Gastrocnemius medialis (tissue), 4 donors: ENCODE measurements at regions not wholly inside any gene's neighbourhood (a gene's known extent, or its start where the extent isn't known, plus 50 kb on each side); places are given as distances from the start of the nearest gene placed in this dataset.
A peak's percentile ranks its signal among the peaks of the same experiment; 100 is the strongest.

Source experiments
- ATAC-seq, 2 donors: fragments of 150-250 bp; one replicate each; pipeline ENCODE4 v1.9.1; 2016
- DNase-seq, 2 donors: peaks; one replicate each; pipeline ENCODE4 v3.0.0-alpha.2; 2019
- H3K27ac ChIP-seq, 4 donors: fragments of 200-600 bp; sonication (generic); 1 replicate in 1 of 4; 2 replicates in 3 of 4; pipeline ENCODE4 v1.5.1; 2016 to 2018; ENCODE audit warnings: mild to moderate bottlenecking in 2 of 4, moderate library complexity in 1 of 4
- H3K27me3 ChIP-seq, 3 donors: fragments of 200-600 bp; sonication (generic) in 2 of 3; 1 replicate in 1 of 3; 2 replicates in 2 of 3; pipeline versions ENCODE4 v1.5.1 to v1.6.0; 2016 to 2019; ENCODE audit warnings: mild to moderate bottlenecking in 1 of 3, moderate library complexity in 1 of 3
- H3K36me3 ChIP-seq, 2 donors: fragments of 200-600 bp; sonication (generic) in 1 of 2; one replicate each; pipeline ENCODE4 v1.5.1; 2017 to 2018
- H3K4me1 ChIP-seq, 2 donors: fragments of 200-600 bp; sonication (generic) in 1 of 2; one replicate each; pipeline ENCODE4 v1.5.1; 2016 to 2017; ENCODE audit warnings: mild to moderate bottlenecking in 2 of 2
- H3K4me3 ChIP-seq, 4 donors: fragments of 200-600 bp; sonication (generic) in 3 of 4; 1 replicate in 1 of 4; 2 replicates in 3 of 4; pipeline ENCODE4 v1.5.1; 2016 to 2019; ENCODE audit warnings: mild to moderate bottlenecking in 2 of 4
- H3K9me3 ChIP-seq, 3 donors: fragments of 200-600 bp; sonication (generic) in 2 of 3; 1 replicate in 1 of 3; 2 replicates in 2 of 3; pipeline ENCODE4 v1.5.1; 2016 to 2019
- CTCF ChIP-seq, 5 experiments: fragments of 450-650 bp in 3 of 5; fragments of 200-600 bp in 2 of 5; sonication (generic) in 2 of 5; IDR thresholded peaks in 4 of 5; conservative IDR thresholded peaks in 1 of 5; 1 replicate in 4 of 5; 2 replicates in 1 of 5; pipeline ENCODE4 v1.5.1; 2016 to 2019; ENCODE audit warnings: antibody characterized with exemption in 5 of 5, mild to moderate bottlenecking in 3 of 5, moderate library complexity in 3 of 5
- POLR2A ChIP-seq, 2 donors: fragments of 450-650 bp; IDR thresholded peaks; one replicate each; pipeline ENCODE4 v1.6.1; 2017; ENCODE audit warnings: antibody characterized with exemption in 2 of 2, mild to moderate bottlenecking in 2 of 2, moderate library complexity in 2 of 2
- in situ Hi-C, 4 donors: fragments of 200-750 bp; cut with MboI; loops; one replicate each; pipeline versions ENCODE4 v1.15.0 to v1.8.0; 2017; ENCODE audit warnings: low sequenced_read_pairs in 4 of 4
- intact Hi-C: fragments of 100-400 bp; cut with DNase I; formaldehyde crosslinking; loops from one replicate; pipeline ENCODE4 v1.15.1; 2023; ENCODE audit warnings: low total_unique reads

GRCh38 chr2:59307196-59307595, 1066.1 kb upstream of the FANCL start:
- no peak overlapping the region for H3K27ac ChIP-seq
- H3K36me3 ChIP-seq, result no peaks in the 10 kb centered on the region
- ATAC-seq, result no peak
- in situ Hi-C loops (loop anchor here in 2 of 4 donors (10.0 to 25.0 kb wide), 2 partner anchors 1255 to 1278 kb away; partner anchors contain the start of gene BCL11A (in 1 of the 2)), intact Hi-C loops (no loop called here)
- H3K4me3 ChIP-seq, result no peak overlapping the region
- H3K27me3 ChIP-seq, result peaks cover 0 to 10% (median 4%) of the 10 kb centered on the region in 3 donors
- no peak for DNase-seq
- TF ChIP-seq CTCF (IDR thresholded peaks at IDR 0.05 in 4 of 5, conservative IDR thresholded peaks at IDR 0.05 in 1 of 5) (no peak), POLR2A (IDR thresholded peaks at IDR 0.05) (no peak)
- H3K9me3 ChIP-seq, result no peaks in the 10 kb centered on the region
- no peaks in the 10 kb centered on the region for H3K4me1 ChIP-seq

GRCh38 chr2:59303272-59303671, 1062.1 kb upstream of the FANCL start:
- in situ Hi-C loops, result loop anchor here in 2 of 4 donors (10.0 to 25.0 kb wide), 2 partner anchors 1259 to 1282 kb away; partner anchors contain the start of gene BCL11A (in 1 of the 2)

GRCh38 chr2:59302683-59303082, 1061.6 kb upstream of the FANCL start:
- no peaks in the 10 kb centered on the region for H3K4me1 ChIP-seq
- no peak overlapping the region for H3K27ac ChIP-seq
- no peak overlapping the region for H3K4me3 ChIP-seq
- H3K27me3 ChIP-seq, result no peaks in the 10 kb centered on the region
- TF ChIP-seq CTCF (IDR thresholded peaks at IDR 0.05 in 4 of 5, conservative IDR thresholded peaks at IDR 0.05 in 1 of 5) (no peak), POLR2A (IDR thresholded peaks at IDR 0.05) (no peak)
- DNase-seq (no peak), ATAC-seq (no peak)
- no peaks in the 10 kb centered on the region for H3K9me3 ChIP-seq
- intact Hi-C loops, result loop anchor here (5.0 kb wide), 1 partner anchor 1250 kb away; the partner anchor contains the start of gene BCL11A
- H3K36me3 ChIP-seq, result no peaks in the 10 kb centered on the region
- in situ Hi-C loops, result loop anchor here in 2 of 4 donors (10.0 to 25.0 kb wide), 2 partner anchors 1260 to 1282 kb away; partner anchors contain the start of gene BCL11A (in 1 of the 2)

More at GRCh38 chr2:59303272-59303671, 1062.1 kb upstream of the FANCL start:
- Histone ChIP-seq H3K27me3 (no peaks in the 10 kb centered on the region), H3K27ac (no peak overlapping the region), H3K36me3 (no peaks in the 10 kb centered on the region), H3K9me3 (no peaks in the 10 kb centered on the region), H3K4me3 (no peak overlapping the region), H3K4me1 (no peaks in the 10 kb centered on the region)
- intact Hi-C loops, result loop anchor here (5.0 kb wide), 1 partner anchor 1249 kb away; the partner anchor contains the start of gene BCL11A
- ATAC-seq (no peak), DNase-seq (no peak)
- no peak for TF ChIP-seq POLR2A (IDR thresholded peaks at IDR 0.05)

GRCh38 chr2:59301466-59302402, 1060.6 kb upstream of the FANCL start:
- in situ Hi-C loops (loop anchor here in 2 of 4 donors (10.0 to 25.0 kb wide), 2 partner anchors 1261 to 1283 kb away; partner anchors contain the start of gene BCL11A (in 1 of the 2)), intact Hi-C loops (loop anchor here (5.0 kb wide), 1 partner anchor 1251 kb away; the partner anchor contains the start of gene BCL11A)
- Histone ChIP-seq H3K4me3 (no peak overlapping the region), H3K27me3 (no peaks in the 10 kb centered on the region), H3K9me3 (no peaks in the 10 kb centered on the region), H3K27ac (no peak overlapping the region), H3K4me1 (no peaks in the 10 kb centered on the region), H3K36me3 (no peaks in the 10 kb centered on the region)
- DNase-seq, result peak in 1 of 2 donors; percentile 12
- TF ChIP-seq CTCF (IDR thresholded peaks at IDR 0.05 in 4 of 5, conservative IDR thresholded peaks at IDR 0.05 in 1 of 5) (peak in 2 of 5 experiments; percentile 48 to 61), POLR2A (IDR thresholded peaks at IDR 0.05) (no peak)
- peak; percentile 69 to 80 for ATAC-seq

- no peak for TF ChIP-seq CTCF (IDR thresholded peaks at IDR 0.05 in 4 of 5, conservative IDR thresholded peaks at IDR 0.05 in 1 of 5)
- no peak for TF ChIP-seq POLR2A (IDR thresholded peaks at IDR 0.05)
- Histone ChIP-seq H3K27ac (no peak overlapping the region), H3K36me3 (no peaks in the 10 kb centered on the region), H3K9me3 (no peaks in the 10 kb centered on the region), H3K4me3 (no peak overlapping the region), H3K27me3 (no peaks in the 10 kb centered on the region), H3K4me1 (no peaks in the 10 kb centered on the region)
- in situ Hi-C loops (loop anchor here in 2 of 4 donors (25.0 kb wide), 2 partner anchors 1264 to 1289 kb away; partner anchors contain the start of gene BCL11A (in 1 of the 2)), intact Hi-C loops (no loop called here)
- DNase-seq, result no peak
- ATAC-seq, result no peak
Measured at GRCh38 chr2:59297816-59298215, 1056.7 kb upstream of the FANCL start.
